Activated T-helper 2 cell treated with anti-CD3 and anti-CD28 coated beads, Interferon-gamma antibody, Interleukin-2, Interleukin-4, amounts not matched to agents 10 μg/mL and 5 μg/mL and 100 μg/mL, durations not matched to agents 14 hours and 24 hours and 36 hours (primary cell): ENCODE measurements at regions not wholly inside any gene's neighbourhood (a gene's known extent, or its start where the extent isn't known, plus 50 kb on each side); places are given as distances from the start of the nearest gene placed in this dataset.
"Not testable (repeated sequence)": the region's sequence is repeated elsewhere in the genome, so short reads cannot be mapped to it uniquely, and the experiment has no call there.

Experiments used
- DNase-seq: peaks from one replicate; pipeline ENCODE4 v3.0.0; 2021; ENCODE audit warnings: low spot score
- H3K27ac Mint-ChIP-seq: one replicate; pipeline ENCODE4 v1.8.0; 2021; ENCODE audit warnings: mixed read lengths
- H3K27me3 Mint-ChIP-seq: one replicate; pipeline ENCODE4 v1.8.0; 2021; ENCODE audit warnings: low read depth, mixed read lengths
- H3K36me3 Mint-ChIP-seq: one replicate; pipeline ENCODE4 v1.8.0; 2021; ENCODE audit warnings: low read depth, mixed read lengths
- H3K4me1 Mint-ChIP-seq: one replicate; pipeline ENCODE4 v1.8.0; 2021; ENCODE audit warnings: low read depth, mixed read lengths
- H3K4me3 Mint-ChIP-seq: one replicate; pipeline ENCODE4 v1.8.0; 2021; ENCODE audit warnings: low read depth, mild to moderate bottlenecking, moderate library complexity, mixed read lengths
- H3K9me3 Mint-ChIP-seq: one replicate; pipeline ENCODE4 v1.8.0; 2021; ENCODE audit warnings: mixed read lengths
- intact Hi-C: fragments of 100-400 bp; cut with micrococcal nuclease; formaldehyde crosslinking; loops from one replicate; pipeline ENCODE4 v1.15.1; 2023

DNA sequence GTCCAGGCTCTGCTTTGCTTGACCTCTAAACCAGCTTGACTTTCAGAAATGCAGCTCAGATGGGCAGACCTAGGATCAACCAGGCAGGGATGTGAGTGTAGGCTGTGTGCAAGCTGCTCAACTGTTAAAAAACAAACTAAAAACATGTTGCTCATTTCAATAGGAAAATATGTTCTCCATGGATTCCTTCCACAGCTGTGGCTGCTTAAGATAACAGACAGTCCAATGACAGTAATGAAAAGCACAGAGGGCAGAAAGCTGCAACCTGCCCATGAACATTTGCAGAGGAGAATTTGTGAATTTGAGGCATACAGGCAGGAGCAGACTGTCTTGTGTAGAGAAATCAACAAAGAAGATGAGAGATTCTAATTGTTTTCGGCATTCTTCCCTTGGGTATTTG, 534.2 kb downstream of the CCSER2 start:
- Mint-ChIP-seq H3K27me3 (no peaks in the 10 kb centered on the region), H3K4me3 (no peak overlapping the region), H3K4me1 (no peaks in the 10 kb centered on the region), H3K36me3 (no peaks in the 10 kb centered on the region), H3K9me3 (no peaks in the 10 kb centered on the region), H3K27ac (no peak overlapping the region)
- no peak for DNase-seq
- intact Hi-C loops: no loop called here

DNA sequence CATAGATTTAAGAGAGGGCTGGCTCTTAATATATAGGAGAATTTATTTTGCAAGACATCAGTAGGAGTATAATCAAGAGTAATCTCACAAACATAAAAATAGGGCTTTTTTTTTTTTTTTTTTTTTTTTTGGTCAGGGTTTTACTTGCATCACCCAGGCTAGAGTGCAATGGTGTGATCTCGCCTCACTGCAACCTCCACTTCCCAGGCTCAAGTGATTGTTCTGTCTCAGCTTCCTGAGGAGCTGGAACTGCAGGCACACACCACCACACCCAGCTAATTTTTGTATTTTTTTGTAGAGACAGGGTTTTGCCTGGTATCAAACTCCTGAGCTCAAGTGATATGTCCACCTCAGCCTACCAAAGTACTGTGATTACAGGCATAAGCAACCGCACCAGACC, 535.3 kb downstream of the CCSER2 start:
- Mint-ChIP-seq H3K9me3 (no peaks in the 10 kb centered on the region), H3K27me3 (no peaks in the 10 kb centered on the region), H3K27ac (no peak overlapping the region), H3K36me3 (no peaks in the 10 kb centered on the region), H3K4me1 (no peaks in the 10 kb centered on the region), H3K4me3 (no peak overlapping the region)
- intact Hi-C loops: no loop called here
- DNase-seq: no peak

DNA sequence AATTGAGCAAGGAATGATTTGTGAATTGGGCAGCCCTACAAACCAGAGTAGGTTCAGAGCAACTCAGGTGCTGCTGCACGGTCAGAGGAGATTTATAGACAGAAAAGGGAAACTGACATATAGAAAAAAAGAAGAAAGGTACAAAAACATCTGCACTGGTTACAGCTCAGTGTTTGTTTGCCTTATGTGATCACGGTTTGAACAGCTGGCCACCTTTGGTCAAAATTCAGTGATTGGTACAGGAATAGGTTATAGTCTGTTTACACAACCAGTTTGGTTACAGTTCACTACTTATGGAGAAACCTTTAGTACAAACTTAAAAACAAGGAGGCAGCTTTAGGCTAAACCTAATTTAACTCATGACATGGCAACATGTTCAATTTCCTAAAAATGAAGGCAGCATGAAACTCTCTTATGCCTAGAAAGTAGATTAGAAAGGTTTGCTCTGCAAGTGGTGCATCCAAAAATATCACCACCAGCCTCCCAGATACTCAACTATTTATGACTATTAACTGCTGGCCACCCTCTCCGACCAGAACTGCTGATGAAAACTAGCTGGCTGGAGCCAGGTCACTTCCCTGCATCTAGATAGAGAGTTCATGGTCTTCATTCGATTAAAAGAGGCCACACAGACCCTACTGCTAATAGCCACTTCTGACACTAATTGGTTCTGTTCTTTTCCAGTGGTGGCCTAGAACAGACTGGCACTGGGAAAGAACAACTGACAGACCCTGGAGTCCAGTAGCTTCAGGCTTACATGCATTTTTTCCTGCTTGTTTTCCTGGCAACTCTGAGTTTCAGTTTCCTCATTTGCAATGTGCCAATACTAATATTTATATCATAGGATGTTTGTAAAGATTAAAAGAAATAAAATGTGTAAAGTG, 548.0 kb downstream of the CCSER2 start:
- no peaks in the 10 kb centered on the region for H3K27me3 Mint-ChIP-seq
- no peak for DNase-seq
- no peaks in the 10 kb centered on the region for H3K4me1 Mint-ChIP-seq
- no peak overlapping the region for H3K27ac Mint-ChIP-seq
- intact Hi-C loops: no loop called here
- H3K4me3 Mint-ChIP-seq: no peak overlapping the region
- H3K36me3 Mint-ChIP-seq: no peaks in the 10 kb centered on the region
- no peaks in the 10 kb centered on the region for H3K9me3 Mint-ChIP-seq

DNA sequence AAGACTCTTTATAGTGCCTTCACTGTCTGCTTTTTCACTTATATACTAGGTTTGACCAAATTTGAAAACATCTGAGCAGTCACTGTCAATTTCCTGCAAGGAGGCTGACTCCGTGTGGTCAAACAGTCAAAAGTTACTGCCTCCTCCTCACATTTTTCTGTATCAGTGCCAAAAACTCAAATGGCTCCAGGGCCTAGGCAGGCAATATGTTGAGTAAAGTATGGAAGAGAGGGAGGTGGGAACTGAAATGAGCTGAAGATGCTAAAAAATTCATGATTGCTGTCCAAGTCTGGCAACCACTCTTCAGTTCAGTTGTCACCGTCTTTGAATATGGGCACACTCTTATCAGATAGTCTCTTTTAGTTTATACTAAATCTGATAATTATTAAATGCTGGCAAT, 551.6 kb downstream of the CCSER2 start:
- Mint-ChIP-seq H3K4me3 (no peak overlapping the region), H3K36me3 (no peaks in the 10 kb centered on the region), H3K27ac (no peak overlapping the region), H3K9me3 (no peaks in the 10 kb centered on the region), H3K27me3 (no peaks in the 10 kb centered on the region), H3K4me1 (no peaks in the 10 kb centered on the region)
- intact Hi-C loops: no loop called here
- DNase-seq: no peak

DNA sequence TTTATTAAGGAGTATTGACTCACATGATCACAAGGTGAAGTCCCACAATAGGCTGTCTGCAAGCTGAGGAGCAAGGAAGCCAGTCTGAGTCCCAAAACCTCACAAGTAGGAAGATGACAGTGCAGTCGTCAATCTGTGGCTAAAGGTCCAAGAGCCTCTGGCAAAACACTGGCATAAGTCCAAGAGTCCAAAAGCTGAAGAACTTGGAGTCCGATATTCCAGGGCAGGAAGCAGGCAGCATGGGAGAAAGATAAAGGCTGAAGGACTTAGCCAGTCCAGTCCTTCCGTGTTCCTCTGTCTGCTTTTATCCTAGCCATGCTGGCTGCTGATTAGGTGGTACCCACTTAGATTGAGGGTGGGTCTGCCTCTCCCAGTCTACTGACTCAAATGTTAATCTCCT, 553.3 kb downstream of the CCSER2 start:
- DNase-seq, intact Hi-C loops, H3K27me3 Mint-ChIP-seq, H3K36me3 Mint-ChIP-seq, H3K9me3 Mint-ChIP-seq, H3K4me1 Mint-ChIP-seq, H3K27ac Mint-ChIP-seq, H3K4me3 Mint-ChIP-seq: not testable (repeated sequence)

DNA sequence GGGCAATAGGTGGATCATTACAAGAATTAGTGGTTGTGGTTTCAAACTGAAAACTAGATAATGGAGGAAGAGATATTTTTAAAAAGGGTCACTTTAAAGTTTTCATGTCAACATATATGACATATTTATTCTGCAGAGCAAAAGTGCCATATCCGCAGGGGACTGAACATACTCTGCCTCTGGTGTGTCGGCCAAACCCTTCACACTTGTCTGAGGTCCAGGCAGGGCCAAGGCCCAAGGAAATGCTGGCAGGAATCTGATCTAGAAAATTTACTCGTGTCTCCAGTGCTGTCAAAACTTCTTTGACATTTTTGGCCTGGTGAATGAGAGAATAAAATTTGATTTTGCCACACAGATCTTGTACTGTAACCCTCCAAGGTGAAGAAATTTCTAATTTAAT, 562.3 kb downstream of the CCSER2 start:
- Mint-ChIP-seq H3K36me3 (no peaks in the 10 kb centered on the region), H3K27ac (no peak overlapping the region), H3K4me1 (no peaks in the 10 kb centered on the region), H3K9me3 (no peaks in the 10 kb centered on the region), H3K4me3 (no peak overlapping the region), H3K27me3 (no peaks in the 10 kb centered on the region)
- DNase-seq: no peak
- intact Hi-C loops: no loop called here

DNA sequence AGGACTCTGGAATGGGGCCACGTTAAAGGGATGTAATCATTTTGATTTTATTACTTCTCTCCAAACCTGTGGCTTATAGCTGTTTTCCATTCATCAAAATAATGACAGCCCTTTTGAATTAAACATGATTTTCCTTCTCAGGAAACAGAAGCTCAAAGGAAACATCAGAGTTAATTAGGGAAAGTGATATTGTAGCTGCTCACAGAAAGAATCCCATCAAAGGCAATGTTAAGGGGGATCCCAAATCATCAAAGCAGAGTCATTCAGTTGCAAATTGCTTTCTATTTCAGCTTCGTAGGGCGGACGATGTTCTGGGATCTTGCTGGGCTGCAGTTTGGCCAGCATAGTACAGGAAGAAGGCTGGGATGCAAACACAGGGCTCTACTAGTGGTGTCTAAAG, 563.2 kb downstream of the CCSER2 start:
- H3K9me3 Mint-ChIP-seq: no peaks in the 10 kb centered on the region
- no peaks in the 10 kb centered on the region for H3K4me1 Mint-ChIP-seq
- no peak overlapping the region for H3K4me3 Mint-ChIP-seq
- H3K27ac Mint-ChIP-seq: no peak overlapping the region
- intact Hi-C loops: no loop called here
- H3K27me3 Mint-ChIP-seq: no peaks in the 10 kb centered on the region
- H3K36me3 Mint-ChIP-seq: no peaks in the 10 kb centered on the region
- no peak for DNase-seq

DNA sequence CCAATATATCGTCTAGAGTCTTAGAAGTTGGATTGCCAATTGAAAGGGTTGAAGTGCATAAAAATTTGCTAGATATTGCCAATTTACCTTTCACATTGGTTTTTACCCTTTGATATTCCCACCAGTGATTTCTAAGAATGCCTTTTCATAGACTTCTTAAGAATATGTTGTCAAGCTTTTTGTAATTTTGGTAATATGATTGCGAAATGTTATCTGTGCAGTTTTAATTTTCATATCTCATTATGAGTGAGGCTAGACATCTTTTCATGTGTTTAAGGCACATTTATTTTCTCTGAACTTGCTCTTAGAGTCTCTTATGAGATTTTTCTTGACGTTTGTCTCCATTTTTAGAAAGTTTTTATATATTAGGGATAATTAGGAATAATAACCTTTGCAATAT, 567.2 kb downstream of the CCSER2 start:
- Mint-ChIP-seq H3K27me3 (no peaks in the 10 kb centered on the region), H3K27ac (no peak overlapping the region), H3K36me3 (no peaks in the 10 kb centered on the region), H3K4me3 (no peak overlapping the region), H3K4me1 (no peaks in the 10 kb centered on the region), H3K9me3 (no peaks in the 10 kb centered on the region)
- intact Hi-C loops: no loop called here
- no peak for DNase-seq

DNA sequence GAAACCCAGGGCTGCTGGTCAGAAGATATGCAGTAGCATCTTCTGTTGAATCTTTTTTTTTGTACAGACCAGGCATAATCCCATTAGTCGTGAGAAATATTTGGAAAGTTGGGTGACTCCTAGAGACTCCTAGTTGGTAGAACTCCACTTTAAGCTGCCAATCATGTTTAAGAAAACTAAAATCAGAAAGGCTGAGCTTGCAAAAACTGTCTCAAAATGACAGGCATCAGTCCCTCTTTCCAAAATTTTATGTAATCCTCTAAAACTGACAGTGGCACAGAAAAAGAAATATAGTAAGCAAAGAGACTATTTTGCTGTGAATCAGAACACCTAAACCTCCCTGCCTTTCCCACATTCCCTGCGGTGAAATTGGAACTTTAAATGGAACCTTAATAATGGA, 568.5 kb downstream of the CCSER2 start:
- H3K27me3 Mint-ChIP-seq: no peaks in the 10 kb centered on the region
- DNase-seq: no peak
- no peak overlapping the region for H3K4me3 Mint-ChIP-seq
- no peaks in the 10 kb centered on the region for H3K9me3 Mint-ChIP-seq
- no peak overlapping the region for H3K27ac Mint-ChIP-seq
- no peaks in the 10 kb centered on the region for H3K36me3 Mint-ChIP-seq
- intact Hi-C loops: no loop called here
- no peaks in the 10 kb centered on the region for H3K4me1 Mint-ChIP-seq

DNA sequence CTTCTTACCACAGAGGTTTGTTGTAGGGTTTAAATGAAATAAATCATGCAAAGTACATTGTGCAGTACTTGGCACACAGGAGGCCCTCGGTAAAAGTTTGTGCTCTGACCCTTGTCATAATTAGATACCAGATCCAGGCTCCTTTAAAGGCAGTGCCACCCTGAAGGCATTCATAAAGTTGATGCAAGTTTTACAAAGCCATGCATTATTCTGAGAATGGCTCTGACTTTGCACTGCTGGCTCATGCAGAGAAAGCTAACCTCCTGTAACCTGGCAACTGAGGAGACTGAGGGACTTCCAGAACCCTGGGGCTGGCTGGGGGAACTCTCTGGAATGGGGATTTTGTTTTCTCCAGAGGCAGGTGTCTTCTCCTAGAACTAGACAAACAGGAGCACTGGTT, 570.9 kb downstream of the CCSER2 start:
- Mint-ChIP-seq H3K4me3 (no peak overlapping the region), H3K9me3 (no peaks in the 10 kb centered on the region), H3K27ac (no peak overlapping the region), H3K4me1 (no peaks in the 10 kb centered on the region), H3K27me3 (no peaks in the 10 kb centered on the region), H3K36me3 (no peaks in the 10 kb centered on the region)
- intact Hi-C loops: no loop called here
- no peak for DNase-seq

DNA sequence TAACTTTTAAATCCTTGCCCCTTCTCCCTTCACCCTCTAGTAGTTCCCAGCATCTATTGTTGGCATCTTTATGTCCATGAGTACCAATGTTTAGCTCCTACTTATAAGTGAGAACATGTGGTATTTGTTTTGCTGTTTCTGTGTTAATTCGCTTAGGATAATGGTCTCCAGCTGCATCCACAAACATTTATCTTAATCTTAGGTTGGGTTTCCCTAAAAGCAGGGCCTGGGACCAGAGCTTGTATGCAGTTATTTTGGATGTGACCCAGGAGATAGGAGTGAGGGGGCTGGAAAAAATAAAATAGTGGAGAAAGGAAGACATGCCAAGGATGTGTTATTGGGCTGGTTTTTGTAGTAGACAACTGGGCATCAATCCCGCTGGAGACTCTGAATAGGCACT, 571.8 kb downstream of the CCSER2 start:
- no peak overlapping the region for H3K27ac Mint-ChIP-seq
- no peaks in the 10 kb centered on the region for H3K4me1 Mint-ChIP-seq
- H3K27me3 Mint-ChIP-seq: no peaks in the 10 kb centered on the region
- no peaks in the 10 kb centered on the region for H3K9me3 Mint-ChIP-seq
- intact Hi-C loops: no loop called here
- no peaks in the 10 kb centered on the region for H3K36me3 Mint-ChIP-seq
- no peak overlapping the region for H3K4me3 Mint-ChIP-seq
- DNase-seq: no peak

DNA sequence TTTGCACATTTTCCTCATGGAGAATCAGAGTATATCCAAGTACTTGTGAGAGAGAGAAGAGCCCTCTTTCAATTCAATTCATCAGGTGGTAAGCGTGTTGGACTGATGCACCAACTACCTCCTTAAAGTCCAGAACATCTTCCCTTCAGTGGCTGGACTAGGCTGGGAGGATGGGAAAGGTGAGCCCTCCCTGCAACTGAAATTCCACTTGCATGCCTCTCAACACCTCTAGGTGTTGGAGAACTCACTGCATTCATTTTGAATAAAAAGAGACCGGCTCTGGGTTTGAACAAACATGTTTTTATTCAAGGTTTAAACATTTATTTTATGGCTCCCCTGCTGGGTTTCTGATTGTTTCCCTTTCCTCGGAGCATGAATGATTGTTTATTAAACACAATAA, 573.5 kb downstream of the CCSER2 start:
- H3K4me1 Mint-ChIP-seq: no peaks in the 10 kb centered on the region
- no peaks in the 10 kb centered on the region for H3K27me3 Mint-ChIP-seq
- intact Hi-C loops: no loop called here
- no peaks in the 10 kb centered on the region for H3K9me3 Mint-ChIP-seq
- H3K36me3 Mint-ChIP-seq: no peaks in the 10 kb centered on the region
- H3K4me3 Mint-ChIP-seq: no peak overlapping the region
- no peak overlapping the region for H3K27ac Mint-ChIP-seq
- DNase-seq: no peak

DNA sequence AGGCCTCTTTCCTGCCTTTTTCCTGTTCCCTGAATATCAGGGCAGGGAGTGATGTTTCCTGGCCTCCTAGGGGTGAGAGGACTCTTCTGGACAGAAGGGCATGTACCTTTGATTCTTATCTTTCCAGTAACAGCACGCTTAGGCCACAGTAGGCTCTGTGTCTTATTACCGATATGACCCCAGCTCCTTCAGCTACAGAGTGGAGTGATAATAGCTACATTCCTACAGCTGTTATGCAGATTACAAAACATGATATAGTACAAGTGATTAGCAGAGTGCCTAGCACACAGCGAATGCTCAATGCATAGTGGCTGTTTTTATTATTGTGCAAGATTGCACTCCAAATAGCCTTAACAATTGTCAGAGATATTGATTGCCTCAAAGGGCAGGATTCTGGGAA, 574.2 kb downstream of the CCSER2 start:
- Mint-ChIP-seq H3K36me3 (no peaks in the 10 kb centered on the region), H3K27me3 (no peaks in the 10 kb centered on the region), H3K4me3 (no peak overlapping the region), H3K9me3 (no peaks in the 10 kb centered on the region), H3K4me1 (no peaks in the 10 kb centered on the region), H3K27ac (no peak overlapping the region)
- no peak for DNase-seq
- intact Hi-C loops: no loop called here

DNA sequence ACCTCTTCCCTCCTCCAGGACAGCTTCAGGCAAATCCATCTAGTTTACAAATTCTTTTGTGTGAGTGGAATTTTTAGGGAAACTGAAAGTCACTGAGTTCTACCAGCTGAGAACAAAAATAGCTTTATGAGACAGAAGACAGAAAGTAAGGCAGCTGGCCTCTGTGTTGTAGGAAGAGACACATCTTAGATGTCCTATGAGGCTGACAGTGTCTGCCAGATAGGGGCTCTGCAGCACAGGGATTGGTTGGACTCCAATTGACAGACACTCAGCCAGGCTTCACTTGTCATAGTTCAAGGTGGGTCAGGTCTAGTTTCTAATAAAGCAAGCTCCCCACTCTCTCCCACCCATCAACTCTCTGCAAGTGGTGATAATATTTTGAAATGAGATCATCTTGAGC, 574.9 kb downstream of the CCSER2 start:
- DNase-seq: no peak
- H3K4me3 Mint-ChIP-seq: no peak overlapping the region
- intact Hi-C loops: no loop called here
- H3K9me3 Mint-ChIP-seq: no peaks in the 10 kb centered on the region
- H3K4me1 Mint-ChIP-seq: no peaks in the 10 kb centered on the region
- H3K27ac Mint-ChIP-seq: no peak overlapping the region
- no peaks in the 10 kb centered on the region for H3K27me3 Mint-ChIP-seq
- H3K36me3 Mint-ChIP-seq: no peaks in the 10 kb centered on the region
